ENCODE measurements at regions not wholly inside any gene's neighbourhood (a gene's known extent, or its start where the extent isn't known, plus 50 kb on each side); places are given as distances from the start of the nearest gene placed in this dataset.

DNA sequence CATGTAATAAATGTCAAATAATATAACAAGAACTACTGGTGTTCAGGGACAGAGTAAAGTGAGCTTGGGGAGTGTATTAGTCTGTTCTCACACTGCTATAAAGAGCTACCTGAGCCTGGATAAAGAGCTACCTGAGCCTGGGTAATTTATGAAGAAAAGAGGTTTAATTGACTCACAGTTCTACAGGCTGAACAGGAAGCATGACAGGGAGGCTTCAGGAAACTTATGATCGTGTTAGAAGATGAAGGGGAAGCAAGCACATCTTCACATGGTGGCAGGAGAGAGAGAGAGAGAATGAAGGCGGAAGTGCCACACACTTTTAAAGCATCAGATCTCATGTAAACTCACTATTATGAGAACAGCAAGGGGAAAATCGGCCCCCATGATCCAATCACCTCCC lies 205.9 kb downstream of the CTH start:
- no peak overlapping the region for H2AK5ac ChIP-seq (ENCODE audit: insufficient read length, low read length)
- H3K9ac ChIP-seq (ENCODE audit: extremely low read depth, insufficient read length, low read length), result no peak overlapping the region
- no peak overlapping the region for H3K27ac Mint-ChIP-seq
- no peak for TF ChIP-seq CTCF (conservative IDR thresholded peaks at IDR 0.05)
- H3T11ph ChIP-seq (ENCODE audit: low read length), result no peak overlapping the region
- H2BK15ac ChIP-seq (ENCODE audit: low read depth, low read length), result no peak overlapping the region
- no peaks in the 10 kb centered on the region for H3K4me1 ChIP-seq (ENCODE audit: insufficient read depth, low read length)
- H3K4me2 ChIP-seq (ENCODE audit: insufficient read depth, insufficient read length, low read length), result no peak overlapping the region
- no peak overlapping the region for H2AFZ ChIP-seq (ENCODE audit: low read length)
- no peak overlapping the region for H3K4me3 Mint-ChIP-seq
- H4K91ac ChIP-seq (ENCODE audit: insufficient read length, low read depth, low read length), result no peak overlapping the region
- H3K27me3 ChIP-seq (ENCODE audit: insufficient read depth, low read length), result no peaks in the 10 kb centered on the region
- no peaks in the 10 kb centered on the region for H3K79me1 ChIP-seq (ENCODE audit: insufficient read depth, low read depth, low read length, poor library complexity, severe bottlenecking)
- no peak overlapping the region for H3K23ac ChIP-seq (ENCODE audit: insufficient read length, low read depth, low read length)
- H3K9me3 Mint-ChIP-seq, result peaks cover 0 to 5% of the 10 kb centered on the region in 2 experiments; a peak in 4 of 5 replicates
- H4K5ac ChIP-seq (ENCODE audit: insufficient read length, low read depth, low read length), result no peak overlapping the region
- no peaks in the 10 kb centered on the region for H3K9me3 ChIP-seq (ENCODE audit: control insufficient read depth, low read depth, low read length)
- H2BK12ac ChIP-seq (ENCODE audit: insufficient read length, low read depth, low read length), result no peak overlapping the region
- H3K79me2 ChIP-seq (ENCODE audit: insufficient read depth, low read length), result no peaks in the 10 kb centered on the region
- H3K18ac ChIP-seq (ENCODE audit: insufficient read length, low read depth, low read length), result no peak overlapping the region
- DNase-seq, result no peak
- H4K20me1 ChIP-seq (ENCODE audit: control insufficient read depth, insufficient read depth, insufficient read length), result no peaks in the 10 kb centered on the region
- H4K8ac ChIP-seq (replicated peaks; ENCODE audit: insufficient read length, low read depth, low read length), result no peak overlapping the region
- H3K36me3 Mint-ChIP-seq (ENCODE audit: insufficient read depth in 1 of 3, low read depth in 3 of 3), result no peaks in the 10 kb centered on the region
- H3K4ac ChIP-seq (ENCODE audit: low read depth, low read length), result no peak overlapping the region
- H3K56ac ChIP-seq (ENCODE audit: insufficient read length, low read depth, low read length), result no peak overlapping the region
- no peak overlapping the region for H2BK20ac ChIP-seq (ENCODE audit: low read depth, low read length, poor library complexity, severe bottlenecking)
- no peaks in the 10 kb centered on the region; the same call in 1 of the 2 replicates for H3K27me3 Mint-ChIP-seq (ENCODE audit: low read depth)
- H3K14ac ChIP-seq (ENCODE audit: insufficient read depth, low read length), result no peak overlapping the region
- no peaks in the 10 kb centered on the region for H3K23me2 ChIP-seq (ENCODE audit: insufficient read length, low read depth, low read length, poor library complexity, severe bottlenecking)
- no peak overlapping the region for H3K27ac ChIP-seq (ENCODE audit: insufficient read length, low read depth, low read length)
- no peaks in the 10 kb centered on the region for H3K4me1 Mint-ChIP-seq
- H2BK5ac ChIP-seq (ENCODE audit: insufficient read length, low read length), result no peak overlapping the region
- WGBS (ENCODE audit: extremely low coverage, insufficient read length, low lambda C conversion rate), result no CpG with 5 or more reads among the region's 3 CpGs
- H2BK120ac ChIP-seq (ENCODE audit: low read depth, low read length, poor library complexity, severe bottlenecking), result no peak overlapping the region

Measured in H9 (cell line).